Esophagus muscularis mucosa (tissue), 3 donors: ENCODE measurements at regions not wholly inside any gene's neighbourhood (a gene's known extent, or its start where the extent isn't known, plus 50 kb on each side); places are given as distances from the start of the nearest gene placed in this dataset.

Experiments used
- CTCF ChIP-seq, 3 experiments: fragments of 200-600 bp in 2 of 3; fragments of 450-650 bp in 1 of 3; sonication (generic) in 2 of 3; IDR thresholded peaks; one replicate each; pipeline ENCODE4 v1.5.1; 2017 to 2019; ENCODE audit warnings: antibody characterized with exemption in 3 of 3, mild to moderate bottlenecking in 2 of 3, moderate library complexity in 1 of 3
- POLR2AphosphoS5 ChIP-seq, 2 donors: sonication (generic); formaldehyde crosslinking; IDR thresholded peaks; one replicate each; pipeline ENCODE4 v1.6.1; 2017; ENCODE audit warnings: antibody characterized with exemption in 2 of 2

DNA sequence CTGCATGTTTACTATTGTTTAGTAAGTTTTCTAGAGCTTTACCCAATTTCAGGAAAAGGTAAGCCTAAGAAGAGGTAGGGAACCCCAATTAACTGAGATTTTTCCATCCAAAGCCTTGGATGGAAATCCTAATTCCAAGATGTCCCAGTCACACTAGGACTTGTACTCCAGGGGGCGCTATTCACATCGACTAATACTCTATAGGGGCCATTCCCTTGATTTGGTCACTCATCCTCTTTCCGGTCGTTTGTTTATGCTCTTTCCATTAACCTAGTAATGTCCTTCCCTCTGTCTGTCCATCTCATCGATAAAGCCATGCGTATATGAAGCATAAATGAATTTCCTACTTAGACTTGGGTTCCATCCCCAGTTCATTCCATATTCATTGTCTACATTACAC, 80.8 kb upstream of the FUCA2 start:
- TF ChIP-seq POLR2AphosphoS5 (IDR thresholded peaks at IDR 0.05): no peak
- peak in 1 of 3 experiments; percentile 20 for TF ChIP-seq CTCF (IDR thresholded peaks at IDR 0.05)
